ENCODE measurements at regions not wholly inside any gene's neighbourhood (a gene's known extent, or its start where the extent isn't known, plus 50 kb on each side); places are given as distances from the start of the nearest gene placed in this dataset.

DNA sequence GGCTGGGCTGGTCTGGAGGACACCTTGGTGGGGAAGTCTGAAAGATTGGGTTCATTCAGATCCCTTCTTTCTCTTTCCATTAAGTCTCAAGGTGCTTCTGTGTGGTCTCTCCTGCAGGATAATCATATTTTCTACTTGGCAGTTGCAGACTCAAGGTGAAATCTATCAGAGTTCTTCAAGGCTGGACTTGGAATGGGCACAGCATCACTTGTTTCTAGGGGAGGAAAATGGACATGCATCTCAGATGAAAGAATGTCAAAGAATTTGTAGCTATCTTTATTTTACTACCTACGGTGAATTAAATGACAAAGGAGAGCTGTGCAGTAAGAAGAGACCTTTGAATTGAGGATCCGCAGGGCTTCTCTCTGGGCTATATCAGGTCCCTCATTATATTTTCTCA, 69.8 kb upstream of the PAPPA start:
- no peak overlapping the region for H3K4me3 ChIP-seq (ENCODE audit: low read depth, low read length)
- TF ChIP-seq, protein P1, sequence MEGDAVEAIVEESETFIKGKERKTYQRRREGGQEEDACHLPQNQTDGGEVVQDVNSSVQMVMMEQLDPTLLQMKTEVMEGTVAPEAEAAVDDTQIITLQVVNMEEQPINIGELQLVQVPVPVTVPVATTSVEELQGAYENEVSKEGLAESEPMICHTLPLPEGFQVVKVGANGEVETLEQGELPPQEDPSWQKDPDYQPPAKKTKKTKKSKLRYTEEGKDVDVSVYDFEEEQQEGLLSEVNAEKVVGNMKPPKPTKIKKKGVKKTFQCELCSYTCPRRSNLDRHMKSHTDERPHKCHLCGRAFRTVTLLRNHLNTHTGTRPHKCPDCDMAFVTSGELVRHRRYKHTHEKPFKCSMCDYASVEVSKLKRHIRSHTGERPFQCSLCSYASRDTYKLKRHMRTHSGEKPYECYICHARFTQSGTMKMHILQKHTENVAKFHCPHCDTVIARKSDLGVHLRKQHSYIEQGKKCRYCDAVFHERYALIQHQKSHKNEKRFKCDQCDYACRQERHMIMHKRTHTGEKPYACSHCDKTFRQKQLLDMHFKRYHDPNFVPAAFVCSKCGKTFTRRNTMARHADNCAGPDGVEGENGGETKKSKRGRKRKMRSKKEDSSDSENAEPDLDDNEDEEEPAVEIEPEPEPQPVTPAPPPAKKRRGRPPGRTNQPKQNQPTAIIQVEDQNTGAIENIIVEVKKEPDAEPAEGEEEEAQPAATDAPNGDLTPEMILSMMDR (IDR thresholded peaks at IDR 0.05; ENCODE audit: borderline replicate concordance, insufficient read depth, low read depth, low read length) = no peak

DNA sequence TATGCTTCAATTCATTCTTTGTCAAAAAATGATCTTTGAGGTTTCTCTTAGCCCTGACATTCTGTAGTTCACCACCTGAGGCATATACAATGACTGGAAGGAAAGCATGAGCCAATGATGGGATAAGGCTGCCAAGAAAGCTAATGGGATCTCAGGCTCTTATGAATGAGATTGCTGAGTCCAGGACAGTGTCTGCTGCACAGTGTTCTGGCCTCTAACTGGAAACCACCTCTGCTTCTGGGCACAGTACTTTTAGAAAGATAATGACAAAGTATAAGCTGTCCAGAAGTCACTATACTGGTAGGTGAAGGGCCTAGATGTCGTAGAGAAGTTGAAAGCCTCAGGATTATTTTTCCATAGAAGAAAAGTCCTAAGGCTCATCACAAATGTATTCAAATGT, 69.1 kb upstream of the PAPPA start:
- H3K4me3 ChIP-seq (ENCODE audit: low read depth, low read length) = no peak overlapping the region
- TF ChIP-seq, protein P1 (IDR thresholded peaks at IDR 0.05; ENCODE audit: borderline replicate concordance, insufficient read depth, low read depth, low read length) = no peak

DNA sequence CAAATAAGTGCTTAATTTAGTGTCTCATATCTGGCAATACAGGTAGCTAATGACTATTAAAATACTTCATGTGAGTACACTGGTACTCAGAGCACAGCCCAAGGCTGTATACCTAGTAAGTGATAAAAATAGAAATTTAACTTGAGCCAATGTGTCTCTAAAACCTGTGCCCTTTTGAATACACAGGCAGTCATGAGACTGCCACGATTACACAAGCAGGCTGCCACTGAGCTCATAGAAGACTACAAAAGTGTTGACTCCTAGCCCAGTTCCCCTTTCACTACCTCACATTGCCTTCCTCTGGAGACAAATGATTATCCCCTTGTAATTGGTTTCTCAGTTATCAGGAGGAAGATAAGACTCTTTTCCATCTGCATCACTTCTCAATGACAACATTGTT, 66.3 kb upstream of the PAPPA start:
- TF ChIP-seq, protein P1 (IDR thresholded peaks at IDR 0.05; ENCODE audit: borderline replicate concordance, insufficient read depth, low read depth, low read length) = no peak
- no peak overlapping the region for H3K4me3 ChIP-seq (ENCODE audit: low read depth, low read length)

- TF ChIP-seq, protein P1 (IDR thresholded peaks at IDR 0.05; ENCODE audit: borderline replicate concordance, insufficient read depth, low read depth, low read length) = no peak
- H3K4me3 ChIP-seq (ENCODE audit: low read depth, low read length) = no peak overlapping the region
Observed at GRCh38 chr9:116087751-116088194, 65.8 kb upstream of the PAPPA start.

DNA sequence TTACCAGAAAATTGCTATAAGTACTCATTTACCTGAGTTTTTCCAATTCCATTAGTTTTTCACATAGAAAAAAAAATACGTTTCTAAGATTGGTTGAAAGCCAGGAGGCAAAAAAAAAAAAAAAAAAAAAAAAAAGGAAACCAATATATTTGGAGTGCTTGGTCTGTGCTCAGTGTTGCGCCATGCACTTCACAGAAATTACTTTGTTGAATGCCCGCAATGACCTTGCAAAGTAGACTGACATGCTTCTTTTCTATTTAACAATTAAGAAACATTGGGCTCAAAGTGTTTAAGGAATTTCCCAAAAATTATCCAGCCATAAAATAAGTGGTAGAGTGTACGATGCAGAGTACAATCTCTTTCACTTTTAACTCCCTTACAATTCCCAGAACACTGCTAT, 65.2 kb upstream of the PAPPA start:
- H3K4me3 ChIP-seq (ENCODE audit: low read depth, low read length) = no peak overlapping the region
- TF ChIP-seq, protein P1 (IDR thresholded peaks at IDR 0.05; ENCODE audit: borderline replicate concordance, insufficient read depth, low read depth, low read length) = no peak

GRCh38 chr9:116090030-116090770, 63.4 kb upstream of the PAPPA start:
- TF ChIP-seq, protein P1 (IDR thresholded peaks at IDR 0.05; ENCODE audit: borderline replicate concordance, insufficient read depth, low read depth, low read length) = no peak
- no peak overlapping the region for H3K4me3 ChIP-seq (ENCODE audit: low read depth, low read length)

DNA sequence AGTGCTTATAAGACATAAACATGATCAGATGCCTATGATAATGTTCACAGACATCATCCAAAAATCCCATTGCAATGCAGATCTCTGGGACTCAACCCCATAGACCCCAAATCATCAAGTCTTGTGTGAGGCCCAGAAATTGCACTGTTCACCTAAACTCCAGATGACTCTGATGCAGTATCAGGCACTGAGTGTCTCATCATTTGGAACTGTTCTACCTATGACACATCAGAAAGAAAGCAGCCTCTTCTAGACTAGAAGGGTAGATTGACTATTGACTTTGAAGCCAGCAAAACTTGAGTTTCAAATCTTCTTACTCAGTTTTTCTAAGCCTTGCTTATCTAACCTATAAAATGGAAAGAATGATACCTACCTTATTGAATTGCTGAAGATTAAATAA, 58.7 kb upstream of the PAPPA start:
- H3K4me3 ChIP-seq (ENCODE audit: low read depth, low read length) = no peak overlapping the region
- TF ChIP-seq, protein P1 (IDR thresholded peaks at IDR 0.05; ENCODE audit: borderline replicate concordance, insufficient read depth, low read depth, low read length) = no peak
